Stimulated activated effector memory CD8-positive, alpha-beta T cell treated with anti-CD3 and anti-CD28 coated beads, Interleukin-12 subunit alpha, Interleukin-12 subunit beta, amount 100 ng/mL, for 72 hours (primary cell): ENCODE measurements at regions not wholly inside any gene's neighbourhood (a gene's known extent, or its start where the extent isn't known, plus 50 kb on each side); places are given as distances from the start of the nearest gene placed in this dataset.

Experiments used
- ATAC-seq: fragments of 150-1000 bp; cut with Tn5 transposase; 2 replicates; pipeline ENCODE4 v1.10.0; 2021
- DNase-seq, 2 donors: peaks; one replicate each; pipeline ENCODE4 v3.0.0; 2021 to 2022; ENCODE audit warnings: low spot score in 2 of 2
- H3K27ac Mint-ChIP-seq: one replicate; pipeline ENCODE4 v1.8.0; 2022; ENCODE audit warnings: mild to moderate bottlenecking, mixed read lengths
- H3K36me3 Mint-ChIP-seq: one replicate; pipeline ENCODE4 v1.8.0; 2022; ENCODE audit warnings: mild to moderate bottlenecking, mixed read lengths
- H3K4me1 Mint-ChIP-seq: one replicate; pipeline ENCODE4 v1.8.0; 2022; ENCODE audit warnings: mixed read lengths
- H3K4me3 Mint-ChIP-seq: one replicate; pipeline ENCODE4 v1.8.0; 2022; ENCODE audit warnings: mild to moderate bottlenecking, mixed read lengths
- H3K9me3 Mint-ChIP-seq: one replicate; pipeline ENCODE4 v1.8.0; 2022; ENCODE audit warnings: mixed read lengths

- Mint-ChIP-seq H3K4me3 (no peak overlapping the region), H3K4me1 (no peaks in the 10 kb centered on the region), H3K9me3 (peaks cover 7% of the 10 kb centered on the region), H3K27ac (no peak overlapping the region), H3K36me3 (no peaks in the 10 kb centered on the region)
- ATAC-seq = no peak
- no peak for DNase-seq
Measured at GRCh38 chr3:41148478-41148877, 50.8 kb upstream of the CTNNB1 start.

GRCh38 chr3:41148901-41149300, 50.4 kb upstream of the CTNNB1 start:
- no peak for ATAC-seq
- H3K9me3 Mint-ChIP-seq = peaks cover 7% of the 10 kb centered on the region
- H3K36me3 Mint-ChIP-seq = no peaks in the 10 kb centered on the region
- no peak overlapping the region for H3K27ac Mint-ChIP-seq
- no peak overlapping the region for H3K4me3 Mint-ChIP-seq
- DNase-seq = no peak
- no peaks in the 10 kb centered on the region for H3K4me1 Mint-ChIP-seq
